Activated B cell treated with CpG ODN at 0.5 μM for 24 hours (primary cell): ENCODE measurements at regions not wholly inside any gene's neighbourhood (a gene's known extent, or its start where the extent isn't known, plus 50 kb on each side); places are given as distances from the start of the nearest gene placed in this dataset.

Source experiments
- ATAC-seq: fragments of 200-7000 bp; cut with Tn5 transposase; one replicate; pipeline ENCODE4 v1.10.0; 2021; ENCODE audit warnings: low read depth, mild to moderate bottlenecking, moderate library complexity
- CTCF ChIA-PET: fragments of 350-600 bp; sonication (Branson Sonifier 250); formaldehyde crosslinking; loops from one replicate; lab custom pipeline; 2021; ENCODE audit warnings: antibody characterized with exemption; lab: Charles Lee
- POLR2A ChIA-PET: fragments of 350-600 bp; sonication (Branson Sonifier 250); formaldehyde crosslinking; loops from one replicate; lab custom pipeline; 2021; ENCODE audit warnings: antibody characterized with exemption; lab: Charles Lee
- DNase-seq: peaks from one replicate; pipeline ENCODE4 v3.0.0; 2022
- H3K27ac Mint-ChIP-seq: one replicate; pipeline ENCODE4 v1.8.0; 2020; ENCODE audit warnings: mixed read lengths
- H3K27me3 Mint-ChIP-seq: one replicate; pipeline ENCODE4 v1.8.0; 2021; ENCODE audit warnings: mixed read lengths
- H3K36me3 Mint-ChIP-seq: one replicate; pipeline ENCODE4 v1.8.0; 2021; ENCODE audit warnings: low read depth, mixed read lengths
- H3K4me1 Mint-ChIP-seq: one replicate; pipeline ENCODE4 v1.8.0; 2021; ENCODE audit warnings: mixed read lengths
- H3K4me3 Mint-ChIP-seq: one replicate; pipeline ENCODE4 v1.8.0; 2020; ENCODE audit warnings: mild to moderate bottlenecking, mixed read lengths
- H3K9me3 Mint-ChIP-seq: one replicate; pipeline ENCODE4 v1.8.0; 2020; ENCODE audit warnings: mixed read lengths
- intact Hi-C: fragments of 100-400 bp; cut with micrococcal nuclease; formaldehyde crosslinking; loops from one replicate; pipeline ENCODE4 v1.15.1; 2024
- TF ChIP-seq, protein P1 (sequence below): fragments of 200-600 bp; IDR thresholded peaks from one replicate; pipeline ENCODE4 v1.8.0; 2022; ENCODE audit warnings: antibody characterized with exemption, mild to moderate bottlenecking

DNA sequence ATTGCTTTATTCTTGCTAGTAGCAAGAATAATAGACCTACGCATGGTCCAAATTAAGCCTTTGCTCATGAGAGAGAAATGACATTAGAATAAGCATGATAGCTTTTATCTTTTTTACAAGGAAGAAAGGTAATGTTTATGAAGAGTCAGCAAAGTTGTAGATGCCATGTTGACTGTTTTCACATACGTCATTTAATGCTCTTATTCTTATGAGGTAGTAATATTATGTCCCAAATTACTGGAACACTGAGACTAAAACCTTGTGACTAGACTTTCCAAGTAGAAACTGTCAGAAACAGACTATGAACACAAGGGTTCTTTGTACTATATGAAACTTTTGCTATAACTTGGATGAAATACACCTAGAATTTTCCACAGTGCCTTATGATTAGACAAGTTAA is 552.8 kb upstream of the SLC8A1 start:
- TF ChIP-seq, protein P1, sequence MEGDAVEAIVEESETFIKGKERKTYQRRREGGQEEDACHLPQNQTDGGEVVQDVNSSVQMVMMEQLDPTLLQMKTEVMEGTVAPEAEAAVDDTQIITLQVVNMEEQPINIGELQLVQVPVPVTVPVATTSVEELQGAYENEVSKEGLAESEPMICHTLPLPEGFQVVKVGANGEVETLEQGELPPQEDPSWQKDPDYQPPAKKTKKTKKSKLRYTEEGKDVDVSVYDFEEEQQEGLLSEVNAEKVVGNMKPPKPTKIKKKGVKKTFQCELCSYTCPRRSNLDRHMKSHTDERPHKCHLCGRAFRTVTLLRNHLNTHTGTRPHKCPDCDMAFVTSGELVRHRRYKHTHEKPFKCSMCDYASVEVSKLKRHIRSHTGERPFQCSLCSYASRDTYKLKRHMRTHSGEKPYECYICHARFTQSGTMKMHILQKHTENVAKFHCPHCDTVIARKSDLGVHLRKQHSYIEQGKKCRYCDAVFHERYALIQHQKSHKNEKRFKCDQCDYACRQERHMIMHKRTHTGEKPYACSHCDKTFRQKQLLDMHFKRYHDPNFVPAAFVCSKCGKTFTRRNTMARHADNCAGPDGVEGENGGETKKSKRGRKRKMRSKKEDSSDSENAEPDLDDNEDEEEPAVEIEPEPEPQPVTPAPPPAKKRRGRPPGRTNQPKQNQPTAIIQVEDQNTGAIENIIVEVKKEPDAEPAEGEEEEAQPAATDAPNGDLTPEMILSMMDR: no peak
- ChIA-PET CTCF (no interaction called here), POLR2A (no interaction called here)
- H3K9me3 Mint-ChIP-seq: peaks cover under 1% of the 10 kb centered on the region
- H3K27me3 Mint-ChIP-seq: no peaks in the 10 kb centered on the region
- no peak for ATAC-seq
- no peak overlapping the region for H3K4me3 Mint-ChIP-seq
- no peak overlapping the region for H3K27ac Mint-ChIP-seq
- DNase-seq: no peak
- intact Hi-C loops: no loop called here
- no peaks in the 10 kb centered on the region for H3K4me1 Mint-ChIP-seq
- H3K36me3 Mint-ChIP-seq: no peaks in the 10 kb centered on the region

DNA sequence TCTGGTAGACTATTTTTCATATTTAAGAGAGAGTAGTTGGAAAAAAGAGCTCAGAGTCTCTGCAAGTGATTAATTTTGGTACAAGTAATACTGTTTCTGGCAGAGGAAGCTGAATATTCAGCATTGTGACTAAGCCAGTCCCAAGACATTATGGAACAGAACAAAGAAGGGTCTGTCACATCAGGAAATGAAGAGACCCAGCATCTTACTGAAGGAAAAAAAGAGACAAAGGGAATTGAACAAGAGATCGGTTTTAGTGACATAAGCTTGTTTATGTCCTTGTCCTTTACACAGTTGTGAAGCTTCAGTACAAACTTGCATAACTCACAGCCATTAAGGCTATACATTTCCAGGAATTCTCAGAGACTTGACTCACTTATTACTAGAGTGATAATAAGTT is 568.5 kb upstream of the SLC8A1 start:
- Mint-ChIP-seq H3K9me3 (peaks cover 2% of the 10 kb centered on the region), H3K4me1 (no peaks in the 10 kb centered on the region), H3K27ac (no peak overlapping the region), H3K36me3 (no peaks in the 10 kb centered on the region), H3K4me3 (no peak overlapping the region), H3K27me3 (no peaks in the 10 kb centered on the region)
- ChIA-PET POLR2A (no interaction called here), CTCF (no interaction called here)
- TF ChIP-seq, protein P1: no peak
- DNase-seq: no peak
- no peak for ATAC-seq
- intact Hi-C loops: no loop called here

DNA sequence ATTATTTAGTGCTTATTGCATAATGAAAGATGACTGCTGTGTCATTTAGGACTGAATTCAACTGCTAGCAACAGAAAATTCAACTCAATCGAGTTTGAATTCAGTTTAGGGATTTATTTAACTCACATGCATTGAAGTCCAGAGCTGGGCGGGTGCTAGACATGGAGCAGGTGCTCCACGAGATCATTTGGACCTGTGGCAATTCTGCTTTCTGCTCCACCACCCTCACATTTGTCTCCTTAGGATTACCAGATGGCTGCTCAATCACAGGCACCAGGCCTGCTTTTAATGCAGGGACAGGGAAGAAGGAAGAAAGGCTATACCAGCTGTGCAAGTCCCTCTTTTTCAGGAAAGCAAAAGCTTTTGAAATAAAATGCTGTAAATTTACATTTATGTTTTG is 572.9 kb upstream of the SLC8A1 start:
- intact Hi-C loops: no loop called here
- Mint-ChIP-seq H3K27me3 (no peaks in the 10 kb centered on the region), H3K27ac (no peak overlapping the region), H3K9me3 (no peaks in the 10 kb centered on the region), H3K4me3 (no peak overlapping the region), H3K36me3 (no peaks in the 10 kb centered on the region), H3K4me1 (no peaks in the 10 kb centered on the region)
- POLR2A ChIA-PET: no interaction called here
- TF ChIP-seq, protein P1: no peak
- DNase-seq (no peak), ATAC-seq (no peak)
- CTCF ChIA-PET: no interaction called here

DNA sequence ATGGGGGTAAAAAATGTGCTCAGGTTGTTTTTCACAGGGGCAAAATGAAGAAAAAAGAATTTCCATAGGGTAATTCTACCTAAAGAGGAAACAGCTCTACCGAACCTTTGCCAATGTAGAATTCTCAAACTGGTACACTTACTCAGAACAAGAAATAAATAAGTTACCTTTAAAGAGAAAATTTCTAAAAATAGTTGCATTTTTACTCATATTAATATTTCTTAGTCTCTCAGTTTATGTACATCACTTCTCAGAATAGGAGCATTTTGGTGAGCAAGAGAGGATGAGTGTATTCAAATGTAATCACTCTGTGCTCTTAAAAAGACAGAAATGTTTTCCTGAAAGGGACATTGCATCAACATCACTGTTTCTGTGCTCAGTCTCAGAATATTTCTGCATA is 574.7 kb upstream of the SLC8A1 start:
- Mint-ChIP-seq H3K4me1 (no peaks in the 10 kb centered on the region), H3K36me3 (no peaks in the 10 kb centered on the region), H3K27ac (no peak overlapping the region), H3K27me3 (no peaks in the 10 kb centered on the region), H3K9me3 (peaks cover 5% of the 10 kb centered on the region), H3K4me3 (no peak overlapping the region)
- ATAC-seq (no peak), DNase-seq (no peak)
- TF ChIP-seq, protein P1: no peak
- intact Hi-C loops: no loop called here
- POLR2A ChIA-PET: no interaction called here
- CTCF ChIA-PET: no interaction called here

DNA sequence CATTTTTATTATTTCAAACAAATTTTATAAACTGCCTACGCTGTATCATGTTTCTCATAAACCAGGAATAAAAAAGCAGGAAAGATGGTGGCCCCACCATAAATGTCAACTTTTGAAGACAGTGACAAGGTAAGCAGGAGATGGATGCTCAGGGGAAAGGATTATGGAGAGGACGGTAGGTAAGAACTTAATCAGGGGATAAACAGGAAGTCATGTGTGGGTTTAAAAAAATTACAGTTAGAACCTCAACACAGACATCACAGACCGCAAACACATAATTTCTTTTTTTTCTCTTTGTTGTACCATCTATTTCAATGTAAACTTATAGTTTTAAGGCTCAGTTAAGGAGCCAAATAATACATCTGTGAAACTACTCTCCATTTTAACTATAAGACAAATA is 575.2 kb upstream of the SLC8A1 start:
- DNase-seq (no peak), ATAC-seq (no peak)
- Mint-ChIP-seq H3K27me3 (no peaks in the 10 kb centered on the region), H3K4me3 (no peak overlapping the region), H3K9me3 (peaks cover 5% of the 10 kb centered on the region), H3K4me1 (no peaks in the 10 kb centered on the region), H3K27ac (no peak overlapping the region), H3K36me3 (no peaks in the 10 kb centered on the region)
- intact Hi-C loops: no loop called here
- TF ChIP-seq, protein P1: no peak
- ChIA-PET CTCF (no interaction called here), POLR2A (no interaction called here)
